NCI-H82 treated with DMSO at 0.1 percent for 48 hours (cell line): ENCODE measurements at regions not wholly inside any gene's neighbourhood (a gene's known extent, or its start where the extent isn't known, plus 50 kb on each side); places are given as distances from the start of the nearest gene placed in this dataset.

ENCODE experiments used
- DNase-seq: peaks from one replicate; lab custom pipeline; 2025; ENCODE audit not compliant: unreplicated experiment; lab: John Stamatoyannopoulos, UW

DNA sequence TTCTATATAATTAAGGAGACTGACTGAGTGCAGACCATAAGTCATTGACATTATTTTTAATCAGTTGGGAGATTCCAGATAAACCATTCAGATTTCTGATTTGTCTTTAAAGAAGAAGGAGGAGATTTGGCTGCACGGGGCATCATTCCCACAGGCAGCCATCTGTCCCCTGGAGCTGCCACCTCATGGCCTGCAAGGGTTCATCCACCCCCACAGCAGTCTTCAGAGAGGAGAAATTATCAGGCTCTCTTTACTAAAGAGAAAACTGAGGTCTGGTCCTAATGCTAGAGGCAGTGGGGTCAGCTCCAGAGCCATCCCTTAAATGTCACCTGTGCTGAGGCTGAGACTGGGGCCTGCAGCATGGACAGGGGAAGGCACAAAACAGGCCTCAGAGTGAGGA, 501.3 kb upstream of the SULF2 start:
- DNase-seq = no peak

DNA sequence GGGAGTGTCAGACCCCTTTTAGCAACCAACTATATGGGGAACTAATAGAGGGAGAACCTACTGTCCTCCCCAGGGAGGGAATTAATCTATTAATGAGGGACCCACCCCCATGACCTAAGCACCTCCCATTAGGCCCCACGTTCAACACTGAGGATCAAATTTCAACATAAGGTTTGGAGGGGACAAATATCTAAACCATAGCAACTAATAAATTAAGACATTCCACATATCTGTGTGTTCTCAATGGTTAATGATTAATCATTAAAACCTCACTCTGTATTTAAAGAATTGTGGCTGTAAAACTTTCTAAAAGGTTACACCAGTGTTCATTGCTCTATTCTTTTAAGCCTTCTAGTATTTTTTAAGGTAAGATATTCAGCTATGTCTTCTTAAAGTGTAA, 500.4 kb upstream of the SULF2 start:
- no peak for DNase-seq

- no peak for DNase-seq
Observed at GRCh38 chr20:48284837-48285236, 499.6 kb upstream of the SULF2 start.

DNA sequence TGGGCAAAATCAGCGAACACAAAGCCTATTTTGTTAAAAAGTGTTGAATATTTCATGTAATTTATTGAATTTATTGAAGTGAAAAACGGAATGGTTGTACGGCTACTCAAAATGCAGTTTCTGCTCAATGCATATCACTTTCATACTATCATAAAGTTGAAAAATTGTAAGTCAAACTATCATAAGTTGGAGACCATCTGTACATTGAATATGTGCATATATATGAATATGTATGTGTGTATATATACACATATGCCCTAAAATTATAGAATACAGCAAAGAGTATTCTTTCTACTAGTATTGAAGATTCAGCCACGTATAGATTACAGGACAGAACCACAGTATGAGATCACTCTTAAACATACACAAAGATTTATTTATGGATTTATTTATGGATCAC, 499.0 kb upstream of the SULF2 start:
- no peak for DNase-seq

- no peak for DNase-seq
Observed at GRCh38 chr20:48283470-48284110, 498.3 kb upstream of the SULF2 start.

DNA sequence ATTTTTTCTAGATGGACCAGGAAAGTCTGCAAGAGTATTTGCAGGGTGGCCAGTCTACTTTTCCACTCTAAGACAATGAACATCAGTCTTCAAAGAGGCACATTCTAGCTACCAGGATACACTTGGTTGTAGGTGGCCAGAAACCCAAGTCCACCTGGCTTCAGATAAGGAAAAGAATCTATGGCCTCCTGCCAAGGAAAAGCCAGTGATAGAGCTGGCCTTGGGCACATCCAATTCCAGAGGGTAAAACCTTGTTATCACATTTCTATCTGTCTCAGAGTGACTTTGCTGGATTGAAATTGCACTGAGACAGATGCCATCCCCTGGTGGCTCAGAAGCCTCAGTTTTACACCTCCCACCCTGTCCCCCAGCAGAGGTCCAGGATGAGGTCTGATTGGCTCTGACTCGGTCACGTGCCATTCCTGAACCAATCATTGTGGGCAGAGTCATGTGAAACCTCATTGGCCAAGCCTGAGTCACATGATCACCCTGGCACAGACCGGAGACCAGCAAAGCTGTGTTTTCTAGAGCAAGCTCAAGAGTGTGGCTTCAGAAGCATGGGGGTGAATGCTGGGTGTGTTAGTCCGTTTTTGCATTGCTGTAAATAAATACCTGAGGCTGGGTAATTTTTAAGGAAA, 497.4 kb upstream of the SULF2 start:
- no peak for DNase-seq

GRCh38 chr20:48281501-48281900, 496.2 kb upstream of the SULF2 start:
- peak; percentile 74 for DNase-seq

- DNase-seq = no peak
Observed at GRCh38 chr20:48278961-48279481, 493.7 kb upstream of the SULF2 start.

GRCh38 chr20:48277266-48277665, 492.0 kb upstream of the SULF2 start:
- DNase-seq = no peak

DNA sequence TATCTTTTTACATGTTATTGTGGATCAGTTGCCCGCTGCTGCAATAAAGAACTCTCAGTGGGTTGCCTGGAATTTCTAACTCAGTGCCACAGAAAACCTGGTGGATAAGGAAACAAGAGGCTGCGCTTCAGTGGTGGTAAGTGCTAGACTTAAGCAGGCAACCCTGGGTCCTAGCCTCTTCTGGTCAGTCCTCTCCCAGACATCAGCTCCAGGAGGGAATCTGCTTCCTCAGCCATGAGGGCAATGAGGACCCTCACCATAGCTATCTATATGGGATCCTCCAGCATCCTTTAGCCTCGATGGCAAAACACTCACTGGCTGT, 490.7 kb upstream of the SULF2 start:
- DNase-seq = no peak

DNA sequence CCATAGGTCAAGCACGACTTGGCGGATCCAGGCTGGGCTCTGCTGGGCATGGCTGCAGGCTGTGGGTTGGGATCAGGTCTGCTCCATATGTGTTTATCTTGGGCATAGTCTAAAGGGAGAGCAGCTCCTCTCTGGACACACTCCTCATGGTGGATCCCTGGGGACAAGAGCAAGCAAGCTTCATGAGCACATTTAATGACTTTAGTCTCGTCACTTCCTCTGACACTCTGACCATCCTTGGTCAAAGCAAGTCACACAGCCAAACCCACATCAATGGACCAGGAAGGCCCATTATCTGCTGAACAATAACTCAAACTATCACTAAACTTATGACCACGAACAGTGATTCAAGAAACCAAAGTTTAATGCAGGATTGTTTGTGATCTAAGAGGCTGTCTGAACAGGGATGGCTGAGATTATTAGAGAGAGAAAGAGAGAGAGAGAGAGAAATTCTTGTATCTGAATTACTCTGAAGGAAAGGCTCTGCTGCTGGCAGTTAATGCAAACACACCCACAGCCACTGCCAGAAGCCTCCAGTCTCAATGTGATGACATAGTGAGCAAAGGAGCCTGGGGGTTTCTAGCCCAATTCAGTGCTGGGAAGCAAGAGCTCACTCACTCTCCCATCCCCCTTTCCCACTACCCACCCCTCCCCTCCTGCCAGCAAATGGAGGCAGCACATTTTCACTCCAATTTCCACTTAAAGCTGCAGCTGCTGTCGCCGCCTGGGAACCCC, 490.2 kb upstream of the SULF2 start:
- no peak for DNase-seq

DNA sequence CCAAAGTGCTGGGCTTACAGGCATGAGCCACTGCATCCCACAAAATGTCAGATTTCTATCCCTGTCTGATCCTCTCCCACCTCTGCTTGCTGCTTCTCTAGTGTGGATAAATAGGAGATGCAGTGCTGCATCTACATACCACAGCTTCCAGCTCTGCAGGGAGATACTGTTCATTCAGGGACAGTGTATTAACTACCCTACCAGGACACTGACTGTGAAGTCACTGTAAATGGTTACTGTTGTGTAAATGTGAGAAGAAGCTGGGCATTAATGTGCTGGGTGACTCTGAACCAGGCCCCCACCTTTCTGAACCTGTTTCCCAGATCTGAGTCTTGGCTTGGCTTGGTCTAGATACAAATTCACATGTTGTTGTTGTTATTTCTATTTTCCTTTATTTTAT, 488.6 kb upstream of the SULF2 start:
- no peak for DNase-seq

DNA sequence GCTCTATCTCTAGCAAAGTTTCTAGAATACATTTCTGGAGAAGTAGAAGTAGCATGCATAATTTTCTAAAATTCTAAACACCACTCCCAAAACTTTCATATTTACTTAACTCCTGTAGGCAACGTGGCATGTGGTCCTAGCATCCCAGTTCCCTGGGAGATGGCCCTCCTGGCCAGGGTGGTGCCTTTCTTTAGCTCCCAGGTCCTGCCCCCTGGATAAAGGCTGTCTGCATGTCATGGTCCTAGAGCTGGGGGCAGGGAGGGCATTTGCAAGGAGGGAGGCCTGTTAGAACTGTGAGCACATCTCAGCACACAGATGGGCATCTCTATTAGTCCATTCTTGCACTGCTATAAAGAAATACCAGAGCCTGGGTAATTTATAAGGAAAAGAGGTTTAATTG, 485.6 kb upstream of the SULF2 start:
- DNase-seq = no peak

DNA sequence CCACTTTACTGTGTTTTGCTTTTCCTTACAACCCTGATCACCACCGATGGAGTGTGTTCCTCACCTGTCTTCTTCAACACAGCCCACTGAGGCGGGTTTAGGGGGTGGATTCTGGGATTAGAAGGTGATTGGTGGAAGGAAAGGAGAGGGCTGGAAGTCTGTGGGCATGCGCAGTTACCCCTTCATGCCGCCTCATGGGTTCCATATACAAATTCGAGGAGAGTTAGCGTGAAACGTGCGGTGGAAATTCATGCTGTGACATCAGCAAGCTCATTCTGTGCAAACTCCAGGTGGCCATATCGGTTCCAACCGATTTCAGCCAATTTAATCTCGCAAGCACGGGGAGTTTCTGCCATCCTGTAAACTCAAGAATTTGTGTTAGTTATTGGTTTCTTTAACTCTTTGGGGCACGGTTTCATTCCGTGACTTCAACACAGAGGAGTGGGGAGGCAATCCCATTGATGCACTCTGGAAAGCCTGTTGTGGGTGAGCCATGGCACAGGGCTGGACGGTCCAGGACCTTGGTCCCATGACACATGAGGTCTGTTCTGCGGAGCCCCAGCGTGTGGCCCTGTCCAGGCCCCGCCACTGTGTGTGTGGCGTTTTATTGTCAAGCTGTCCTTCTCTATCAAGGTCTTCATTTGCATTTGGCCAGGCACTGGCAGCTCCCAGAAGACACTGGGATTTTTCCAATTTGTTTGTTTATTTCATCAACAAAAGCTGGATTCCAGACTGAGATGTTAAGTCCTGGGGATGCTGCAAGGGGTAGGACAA, 482.8 kb upstream of the SULF2 start:
- no peak for DNase-seq

DNA sequence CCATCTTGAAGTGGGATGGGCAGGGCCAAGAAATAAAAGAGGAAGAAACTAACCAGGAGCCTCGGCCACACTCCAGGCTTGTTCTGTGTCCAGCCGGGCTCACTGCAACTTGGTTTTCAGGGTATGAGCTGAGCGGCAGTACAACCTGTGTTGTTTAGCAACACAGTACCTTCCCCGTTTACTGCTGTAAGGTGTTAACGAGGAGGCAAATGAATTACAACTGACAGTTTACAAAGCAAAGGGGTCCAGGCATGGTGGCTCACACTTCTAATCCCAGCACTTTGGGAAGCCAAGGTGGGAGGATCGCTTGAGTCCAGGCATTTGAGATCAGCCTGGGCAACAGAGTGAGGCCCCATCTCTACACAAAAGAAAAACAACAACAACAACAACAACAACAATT, 481.3 kb upstream of the SULF2 start:
- DNase-seq = no peak

DNA sequence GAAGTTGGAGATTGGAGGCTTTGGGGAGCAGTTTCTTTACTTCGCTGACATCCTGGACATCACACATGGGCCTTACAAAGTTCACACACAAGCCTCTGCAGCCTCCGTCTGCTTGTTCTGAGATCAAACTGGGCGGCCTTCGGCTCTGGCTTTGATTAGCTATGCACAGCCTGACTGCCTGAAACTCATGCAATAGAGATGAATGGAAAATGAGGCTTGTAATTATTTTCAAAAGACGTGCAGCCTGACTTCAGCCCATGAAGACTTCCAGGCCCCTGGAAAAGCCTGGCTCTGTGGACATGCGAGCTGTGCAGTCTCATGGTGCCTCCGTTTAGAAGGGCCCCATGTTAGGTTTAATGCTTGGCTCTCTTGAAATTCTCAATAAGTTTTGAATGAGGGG, 480.5 kb upstream of the SULF2 start:
- DNase-seq = no peak

GRCh38 chr20:48262955-48263354, 477.7 kb upstream of the SULF2 start:
- no peak for DNase-seq

DNA sequence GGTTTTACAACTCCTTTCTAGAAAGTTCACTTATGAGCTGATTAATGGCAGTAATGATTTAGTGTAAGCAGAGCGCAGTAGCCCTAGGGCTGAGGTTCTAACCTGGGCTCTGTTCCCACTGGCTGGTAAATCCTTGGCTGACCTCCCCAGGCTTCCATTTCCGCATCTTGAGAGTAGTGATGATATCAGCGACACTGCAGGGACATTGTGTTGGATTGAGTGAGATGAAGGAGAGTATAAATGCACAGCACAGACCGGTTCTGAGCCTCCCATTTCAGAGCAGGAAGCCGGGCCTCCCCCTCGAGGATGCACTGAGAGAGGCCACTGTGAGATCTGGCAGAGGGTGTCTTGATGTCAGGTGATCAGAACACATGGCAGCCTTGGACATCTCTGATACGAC, 477.2 kb upstream of the SULF2 start:
- DNase-seq = no peak

GRCh38 chr20:48261398-48261910, 476.2 kb upstream of the SULF2 start:
- no peak for DNase-seq

DNA sequence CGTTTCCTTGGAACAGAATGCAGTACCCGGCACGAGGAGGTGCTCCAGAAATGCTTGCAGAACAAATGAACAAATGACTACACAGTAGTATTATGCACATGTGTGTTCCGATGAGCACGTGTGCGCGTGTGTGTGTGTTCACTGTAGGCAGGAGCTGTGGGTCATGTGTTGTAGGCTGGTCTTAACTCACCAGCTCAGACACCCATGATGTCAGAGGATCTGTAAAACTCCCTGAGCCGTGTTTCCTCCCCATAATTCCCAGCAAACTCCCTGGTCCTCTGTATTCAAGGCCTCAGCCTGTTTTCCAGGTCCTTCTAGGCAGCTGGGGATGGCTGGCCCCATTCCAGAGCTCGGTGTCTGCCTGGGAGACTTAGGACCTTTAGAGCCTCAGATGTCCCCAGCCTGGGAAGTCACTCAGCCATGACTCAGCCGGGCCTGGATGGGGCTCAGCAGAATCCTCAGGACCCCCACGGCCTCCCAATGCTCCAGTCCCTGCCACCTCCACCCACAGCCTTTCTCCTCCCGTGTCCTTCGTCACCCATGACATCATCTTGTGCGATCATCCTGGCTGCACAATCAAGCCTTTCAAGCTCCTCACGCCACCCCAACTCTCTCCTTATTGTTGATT, 475.0 kb upstream of the SULF2 start:
- DNase-seq = no peak

DNA sequence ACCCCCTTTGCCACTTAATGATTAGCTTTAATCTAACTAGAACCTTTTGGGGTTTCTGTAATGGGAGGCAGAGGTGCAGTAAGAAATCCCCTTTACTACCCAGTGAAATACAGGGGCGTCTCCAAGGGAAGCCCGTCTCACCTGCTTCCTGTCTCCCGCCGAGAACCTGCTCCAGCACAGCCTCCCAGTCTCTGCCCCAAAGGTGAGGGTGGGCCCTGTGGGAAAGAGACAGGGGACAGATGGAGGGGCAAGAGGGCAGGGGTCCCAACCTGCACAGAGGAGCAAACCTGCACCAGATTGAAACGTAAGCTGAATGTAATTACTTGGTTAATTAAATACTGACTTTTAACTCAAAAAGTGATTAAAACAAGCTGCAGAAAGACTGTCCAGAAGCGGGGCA, 474.2 kb upstream of the SULF2 start:
- DNase-seq = no peak
